Astrocyte (in vitro differentiated cells and primary cell): ENCODE measurements at regions not wholly inside any gene's neighbourhood (a gene's known extent, or its start where the extent isn't known, plus 50 kb on each side); places are given as distances from the start of the nearest gene placed in this dataset.

ENCODE experiments used
- DNase-seq: peaks from one replicate; pipeline ENCODE4 v3.0.0-alpha.2; 2010; ENCODE audit warnings: low read depth
- FAIRE-seq: peaks from 2 replicates; lab custom pipeline; 2011; peaks lifted over from hg19 to GRCh38; lab: Jason Lieb, UNC
- H2AFZ ChIP-seq: 2 replicates; pipeline ENCODE4 v1.6.0; 2012; ENCODE audit warnings: low read depth, low read length, inconsistent platforms
- H3K27ac ChIP-seq: 2 replicates; pipeline ENCODE4 v1.5.1; 2011; ENCODE audit warnings: low read depth, low read length, inconsistent platforms
- H3K27me3 ChIP-seq: 2 replicates; pipeline ENCODE4 v1.6.0; 2011; ENCODE audit warnings: low read length, inconsistent platforms; ENCODE audit not compliant: insufficient read depth
- H3K36me3 ChIP-seq: 2 replicates; pipeline ENCODE4 v1.5.1; 2011; ENCODE audit warnings: low read length, inconsistent platforms; ENCODE audit not compliant: insufficient read depth
- H3K4me1 ChIP-seq: 2 replicates; pipeline ENCODE4 v1.5.1; 2011; ENCODE audit warnings: low read length, inconsistent platforms; ENCODE audit not compliant: insufficient read depth
- H3K4me2 ChIP-seq: 2 replicates; pipeline ENCODE4 v1.6.0; 2012; ENCODE audit warnings: low read length, inconsistent platforms
- H3K4me3 ChIP-seq: 2 replicates; pipeline ENCODE4 v1.5.1; 2011; ENCODE audit warnings: low read depth, mild to moderate bottlenecking, low read length, inconsistent platforms; ENCODE audit not compliant: insufficient read depth
- H3K79me2 ChIP-seq: 2 replicates; pipeline ENCODE4 v1.6.0; 2012; ENCODE audit warnings: mild to moderate bottlenecking, low read length, inconsistent platforms; ENCODE audit not compliant: insufficient read depth
- H3K9ac ChIP-seq: 2 replicates; pipeline ENCODE4 v1.6.0; 2012; ENCODE audit warnings: mild to moderate bottlenecking, low read length, inconsistent platforms
- H3K9me3 ChIP-seq: 2 replicates; pipeline ENCODE4 v1.5.1; 2012; ENCODE audit warnings: low read depth, mild to moderate bottlenecking, low read length, inconsistent platforms; ENCODE audit not compliant: insufficient read depth
- H4K20me1 ChIP-seq: 2 replicates; pipeline ENCODE4 v1.6.0; 2012; ENCODE audit warnings: low read length, inconsistent platforms; ENCODE audit not compliant: insufficient read depth
- H3K27ac Mint-ChIP-seq: one replicate; pipeline ENCODE4 v1.8.0; 2021; ENCODE audit warnings: mild to moderate bottlenecking, mixed read lengths; ENCODE audit not compliant: unreplicated experiment
- H3K27me3 Mint-ChIP-seq: one replicate; pipeline ENCODE4 v1.8.0; 2021; ENCODE audit warnings: low read depth, mixed read lengths; ENCODE audit not compliant: unreplicated experiment
- H3K36me3 Mint-ChIP-seq: one replicate; pipeline ENCODE4 v1.8.0; 2021; ENCODE audit warnings: low read depth, mixed read lengths; ENCODE audit not compliant: unreplicated experiment
- H3K4me1 Mint-ChIP-seq: one replicate; pipeline ENCODE4 v1.8.0; 2021; ENCODE audit warnings: low read depth, mixed read lengths; ENCODE audit not compliant: unreplicated experiment
- H3K4me3 Mint-ChIP-seq: one replicate; pipeline ENCODE4 v1.8.0; 2021; ENCODE audit warnings: mild to moderate bottlenecking, moderate library complexity, mixed read lengths; ENCODE audit not compliant: unreplicated experiment
- H3K9me3 Mint-ChIP-seq: one replicate; pipeline ENCODE4 v1.8.0; 2021; ENCODE audit warnings: mild to moderate bottlenecking, mixed read lengths; ENCODE audit not compliant: unreplicated experiment
- EZH2 ChIP-seq: IDR thresholded peaks from 2 replicates; pipeline ENCODE4 v1.6.1; 2012; ENCODE audit warnings: mild to moderate bottlenecking, low read length, inconsistent platforms; ENCODE audit not compliant: insufficient read depth
- TF ChIP-seq, protein P1 (sequence below): IDR thresholded peaks from 2 replicates; pipeline ENCODE4 v1.5.1; 2011; ENCODE audit warnings: low read depth, mild to moderate bottlenecking, inconsistent platforms, low read length, moderate library complexity; ENCODE audit not compliant: insufficient read depth

DNA sequence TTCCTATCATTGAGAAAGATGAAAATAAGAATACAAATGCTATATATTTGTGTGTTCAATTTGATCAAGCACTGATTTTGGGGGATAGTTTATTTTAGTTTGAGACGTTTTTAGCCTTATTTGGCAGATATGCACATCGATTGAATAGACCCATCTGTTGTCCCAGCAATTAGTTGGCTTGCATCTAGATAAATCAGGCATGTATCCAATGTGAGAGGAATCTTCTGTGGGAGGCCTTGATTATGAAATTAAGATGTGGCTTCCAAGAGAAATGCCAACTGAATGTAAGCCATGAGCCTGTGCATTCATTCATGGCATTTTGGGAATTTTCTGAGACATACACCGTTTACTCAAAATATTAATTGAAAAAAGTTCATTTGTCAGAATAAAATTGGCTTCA, 623.1 kb downstream of the TECRL start:
- H3K9me3 Mint-ChIP-seq = no peaks in the 10 kb centered on the region

DNA sequence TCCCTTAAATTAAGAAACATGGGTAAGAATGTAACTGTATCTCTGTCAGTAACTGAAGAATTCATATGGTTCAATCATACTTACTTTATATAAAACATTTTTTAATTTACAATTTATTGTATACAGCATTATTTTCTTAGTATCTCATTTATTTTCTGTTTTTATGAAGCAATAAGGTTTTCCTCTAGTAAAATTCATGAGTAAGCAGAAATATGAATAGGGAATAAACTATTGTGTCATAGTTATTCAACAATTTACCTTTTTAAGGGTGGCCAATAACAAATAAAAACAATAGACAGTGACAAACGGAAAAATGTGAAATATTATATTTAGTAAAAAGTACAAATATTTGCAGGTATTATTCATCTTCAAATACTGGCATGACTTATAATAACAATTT, 624.4 kb downstream of the TECRL start:
- H3K4me2 ChIP-seq = no peak overlapping the region
- no peaks in the 10 kb centered on the region for H3K9me3 ChIP-seq
- no peak overlapping the region for H3K27ac Mint-ChIP-seq
- no peaks in the 10 kb centered on the region for H3K4me1 Mint-ChIP-seq
- no peaks in the 10 kb centered on the region for H3K4me1 ChIP-seq
- H3K27ac ChIP-seq = no peak overlapping the region
- no peak overlapping the region for H2AFZ ChIP-seq
- H3K27me3 Mint-ChIP-seq = no peaks in the 10 kb centered on the region
- no peak for DNase-seq
- no peaks in the 10 kb centered on the region for H3K9me3 Mint-ChIP-seq
- no peak overlapping the region for H3K4me3 Mint-ChIP-seq
- H4K20me1 ChIP-seq = no peaks in the 10 kb centered on the region
- FAIRE-seq = no peak
- H3K79me2 ChIP-seq = no peaks in the 10 kb centered on the region
- H3K27me3 ChIP-seq = no peaks in the 10 kb centered on the region
- no peak overlapping the region for H3K4me3 ChIP-seq
- no peaks in the 10 kb centered on the region for H3K36me3 Mint-ChIP-seq
- H3K36me3 ChIP-seq = no peaks in the 10 kb centered on the region
- TF ChIP-seq, protein P1, sequence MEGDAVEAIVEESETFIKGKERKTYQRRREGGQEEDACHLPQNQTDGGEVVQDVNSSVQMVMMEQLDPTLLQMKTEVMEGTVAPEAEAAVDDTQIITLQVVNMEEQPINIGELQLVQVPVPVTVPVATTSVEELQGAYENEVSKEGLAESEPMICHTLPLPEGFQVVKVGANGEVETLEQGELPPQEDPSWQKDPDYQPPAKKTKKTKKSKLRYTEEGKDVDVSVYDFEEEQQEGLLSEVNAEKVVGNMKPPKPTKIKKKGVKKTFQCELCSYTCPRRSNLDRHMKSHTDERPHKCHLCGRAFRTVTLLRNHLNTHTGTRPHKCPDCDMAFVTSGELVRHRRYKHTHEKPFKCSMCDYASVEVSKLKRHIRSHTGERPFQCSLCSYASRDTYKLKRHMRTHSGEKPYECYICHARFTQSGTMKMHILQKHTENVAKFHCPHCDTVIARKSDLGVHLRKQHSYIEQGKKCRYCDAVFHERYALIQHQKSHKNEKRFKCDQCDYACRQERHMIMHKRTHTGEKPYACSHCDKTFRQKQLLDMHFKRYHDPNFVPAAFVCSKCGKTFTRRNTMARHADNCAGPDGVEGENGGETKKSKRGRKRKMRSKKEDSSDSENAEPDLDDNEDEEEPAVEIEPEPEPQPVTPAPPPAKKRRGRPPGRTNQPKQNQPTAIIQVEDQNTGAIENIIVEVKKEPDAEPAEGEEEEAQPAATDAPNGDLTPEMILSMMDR = no peak
- TF ChIP-seq EZH2 = no peak
- H3K9ac ChIP-seq = no peak overlapping the region

More for the DNA sequence above, 623.1 kb downstream of the TECRL start:
- Histone ChIP-seq H3K9ac (no peak overlapping the region), H3K79me2 (no peaks in the 10 kb centered on the region), H3K4me2 (no peak overlapping the region), H2AFZ (no peak overlapping the region), H3K36me3 (no peaks in the 10 kb centered on the region), H4K20me1 (no peaks in the 10 kb centered on the region), H3K27ac (no peak overlapping the region), H3K27me3 (no peaks in the 10 kb centered on the region), H3K4me3 (no peak overlapping the region), H3K4me1 (no peaks in the 10 kb centered on the region), H3K9me3 (no peaks in the 10 kb centered on the region)
- DNase-seq (no peak), FAIRE-seq (no peak)
- no peak overlapping the region for H3K4me3 Mint-ChIP-seq
- H3K27me3 Mint-ChIP-seq = no peaks in the 10 kb centered on the region
- TF ChIP-seq, protein P1 = no peak
- TF ChIP-seq EZH2 = no peak
- H3K4me1 Mint-ChIP-seq = no peaks in the 10 kb centered on the region
- H3K36me3 Mint-ChIP-seq = no peaks in the 10 kb centered on the region
- H3K27ac Mint-ChIP-seq = no peak overlapping the region

DNA sequence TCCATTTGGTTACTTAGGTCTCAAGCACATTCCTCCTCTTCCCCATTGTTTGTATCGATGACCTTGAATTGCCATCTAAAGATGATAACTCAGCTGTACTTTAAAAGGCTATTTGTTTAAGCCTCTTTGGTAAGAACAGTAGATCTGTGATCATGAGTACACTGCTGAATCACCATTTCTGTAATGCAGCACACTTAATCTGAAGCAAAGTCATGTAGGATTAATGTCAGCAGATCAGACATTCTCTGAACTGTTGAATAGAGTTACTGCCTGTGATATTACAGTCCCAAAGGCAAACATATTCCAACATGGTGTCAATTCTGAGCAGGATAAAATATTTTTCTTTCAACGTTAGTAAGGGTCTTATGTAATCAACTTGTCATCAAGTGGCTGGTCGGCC, 631.6 kb downstream of the TECRL start:
- H3K27me3 ChIP-seq = no peaks in the 10 kb centered on the region
- no peaks in the 10 kb centered on the region for H3K4me1 ChIP-seq
- no peak overlapping the region for H2AFZ ChIP-seq
- no peaks in the 10 kb centered on the region for H3K36me3 ChIP-seq
- H3K9me3 ChIP-seq = no peaks in the 10 kb centered on the region
- no peaks in the 10 kb centered on the region for H3K27me3 Mint-ChIP-seq
- H3K9me3 Mint-ChIP-seq = no peaks in the 10 kb centered on the region
- no peak overlapping the region for H3K9ac ChIP-seq
- no peaks in the 10 kb centered on the region for H3K4me1 Mint-ChIP-seq
- H3K36me3 Mint-ChIP-seq = no peaks in the 10 kb centered on the region
- FAIRE-seq (no peak), DNase-seq (no peak)
- TF ChIP-seq, protein P1 = no peak
- no peak for TF ChIP-seq EZH2
- no peaks in the 10 kb centered on the region for H3K79me2 ChIP-seq
- no peak overlapping the region for H3K27ac Mint-ChIP-seq
- H3K27ac ChIP-seq = no peak overlapping the region
- no peaks in the 10 kb centered on the region for H4K20me1 ChIP-seq
- no peak overlapping the region for H3K4me2 ChIP-seq
- H3K4me3 ChIP-seq = no peak overlapping the region
- H3K4me3 Mint-ChIP-seq = no peak overlapping the region
